Activated CD4-positive, alpha-beta T cell treated with anti-CD3 and anti-CD28 coated beads, Interleukin-2, amount 50 U/mL, for 16 hours (primary cell): ENCODE measurements at regions not wholly inside any gene's neighbourhood (a gene's known extent, or its start where the extent isn't known, plus 50 kb on each side); places are given as distances from the start of the nearest gene placed in this dataset.
"Not testable (repeated sequence)": the region's sequence is repeated elsewhere in the genome, so short reads cannot be mapped to it uniquely, and the experiment has no call there.

ENCODE experiments used
- DNase-seq: peaks from one replicate; pipeline ENCODE4 v3.0.0-alpha.2; 2020

DNA sequence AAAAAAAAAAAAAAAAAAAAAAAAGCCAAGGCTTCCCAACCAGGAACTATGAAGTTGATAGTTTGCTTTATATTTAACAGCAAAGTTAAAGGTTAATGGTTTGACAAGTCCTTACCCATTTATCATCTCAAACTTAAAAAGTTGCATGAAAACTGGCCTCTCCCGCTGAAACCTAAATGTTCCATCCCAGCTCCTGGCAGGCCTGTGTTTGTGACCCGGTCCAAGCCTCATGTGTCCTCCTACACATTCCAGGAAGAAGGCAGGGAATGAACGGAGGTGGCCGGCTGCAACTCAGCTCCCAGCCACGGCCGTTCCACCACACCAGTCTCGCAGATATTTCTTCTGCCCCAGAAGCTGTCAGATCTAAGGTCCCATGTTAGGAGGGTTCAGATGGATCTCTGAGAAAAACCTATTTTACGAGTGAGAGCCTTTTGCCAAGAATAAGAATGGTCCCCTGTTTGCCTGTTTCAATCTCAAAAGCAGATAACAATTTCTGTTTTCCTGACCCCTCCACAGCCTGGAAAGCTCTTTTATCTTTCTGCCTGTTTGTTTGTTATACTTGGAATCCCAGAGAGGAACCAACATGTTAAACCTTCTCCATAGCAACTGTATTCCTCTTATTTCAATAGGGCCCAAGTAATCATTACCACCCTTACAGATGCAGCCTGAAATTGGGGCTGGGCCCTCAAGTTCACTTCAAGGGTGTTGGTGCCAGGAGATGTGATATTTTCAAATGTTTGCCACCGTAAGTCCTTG lies 56.5 kb downstream of the KCTD12 start:
- no peak for DNase-seq

- peak; percentile 20 for DNase-seq
Measured at GRCh38 chr13:76828316-76828741, 57.9 kb downstream of the KCTD12 start.

DNA sequence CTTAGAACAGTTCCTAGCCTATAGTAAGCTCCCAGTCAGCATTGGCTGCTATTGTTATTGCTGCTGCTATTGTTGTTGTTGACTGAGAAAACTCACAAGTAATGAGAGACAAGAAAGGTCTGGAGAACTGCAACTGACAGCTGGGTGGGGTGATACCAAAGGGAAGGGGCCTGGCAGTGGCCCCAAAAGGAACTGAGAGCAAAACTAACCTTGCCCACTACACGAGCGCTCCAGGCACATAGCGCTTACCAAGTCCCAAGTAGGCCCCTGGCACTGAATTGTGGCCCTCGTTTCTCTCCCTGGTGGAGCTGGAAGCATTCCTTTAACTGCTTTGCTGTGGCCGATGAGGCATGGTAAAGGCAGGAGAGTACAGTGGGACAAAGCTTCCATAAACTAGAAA lies 59.7 kb downstream of the KCTD12 start:
- no peak for DNase-seq

GRCh38 chr13:76825430-76825829 lies 60.8 kb downstream of the KCTD12 start:
- DNase-seq: no peak

- no peak for DNase-seq
Measured at GRCh38 chr13:76823969-76824368, 62.2 kb downstream of the KCTD12 start.

- DNase-seq: peak; percentile 19
Measured at GRCh38 chr13:76822698-76823267, 63.4 kb downstream of the KCTD12 start.

- DNase-seq: not testable (repeated sequence)
Measured at GRCh38 chr13:76821222-76821621, 65.0 kb downstream of the KCTD12 start.

DNA sequence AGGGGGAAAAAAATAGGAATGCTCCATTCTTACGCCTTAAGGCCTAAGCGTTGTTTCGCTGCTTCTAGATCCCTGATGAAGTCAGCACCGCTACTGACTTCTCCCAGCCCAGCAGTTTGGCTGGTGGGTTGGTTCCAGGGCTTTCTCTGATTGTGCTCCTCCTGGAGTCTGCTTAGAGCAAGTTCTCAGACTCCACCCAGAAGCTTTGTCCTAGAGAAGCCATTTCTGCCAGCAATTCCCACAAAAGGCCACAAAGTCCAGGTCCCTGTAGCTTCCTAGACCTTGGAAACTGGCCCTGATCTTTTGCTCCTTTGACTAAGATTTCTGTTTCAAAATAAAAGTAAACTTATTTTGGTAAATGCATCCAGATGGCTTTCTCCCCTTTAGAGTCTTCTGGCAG lies 65.4 kb downstream of the KCTD12 start:
- no peak for DNase-seq

DNA sequence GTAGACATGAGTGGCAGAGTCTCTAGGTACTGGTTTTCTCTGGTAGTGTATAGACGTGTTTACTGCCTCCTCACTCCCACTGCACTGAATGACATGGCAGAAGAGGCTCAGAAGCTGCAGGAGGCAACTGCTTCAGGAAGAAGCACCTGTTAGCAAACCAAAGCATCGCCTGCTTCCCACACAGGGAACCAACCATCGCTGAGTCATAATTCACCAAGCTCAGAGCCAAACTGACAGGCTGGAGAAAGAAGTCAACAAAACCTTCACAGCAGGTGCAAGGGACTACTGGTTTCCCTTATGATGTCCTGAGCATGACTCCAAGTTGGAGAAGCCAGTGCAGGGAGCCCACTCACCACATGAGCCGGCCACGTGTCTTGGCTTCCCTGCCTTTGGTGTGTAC lies 69.8 kb downstream of the KCTD12 start:
- DNase-seq: no peak

DNA sequence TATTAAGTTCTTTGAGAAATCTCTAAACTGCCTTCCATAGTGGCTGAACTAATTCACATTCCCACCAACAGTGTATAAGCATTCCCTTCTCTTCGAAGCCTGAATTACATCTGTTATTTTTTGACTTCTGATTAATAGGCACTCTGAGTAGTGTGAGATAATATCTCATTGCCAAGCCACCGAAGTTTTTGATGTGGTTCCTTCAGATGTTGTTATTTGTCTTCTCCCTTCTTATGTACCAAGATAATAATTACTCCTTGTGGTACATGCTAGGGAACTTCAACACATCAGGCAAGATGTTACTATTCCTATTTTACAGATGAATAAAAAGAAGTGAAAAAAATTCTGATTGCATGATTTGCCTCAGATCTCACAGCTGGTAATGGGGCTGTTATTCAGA lies 70.9 kb downstream of the KCTD12 start:
- DNase-seq: no peak

- DNase-seq: no peak
Measured at GRCh38 chr13:76813891-76814290, 72.3 kb downstream of the KCTD12 start.

DNA sequence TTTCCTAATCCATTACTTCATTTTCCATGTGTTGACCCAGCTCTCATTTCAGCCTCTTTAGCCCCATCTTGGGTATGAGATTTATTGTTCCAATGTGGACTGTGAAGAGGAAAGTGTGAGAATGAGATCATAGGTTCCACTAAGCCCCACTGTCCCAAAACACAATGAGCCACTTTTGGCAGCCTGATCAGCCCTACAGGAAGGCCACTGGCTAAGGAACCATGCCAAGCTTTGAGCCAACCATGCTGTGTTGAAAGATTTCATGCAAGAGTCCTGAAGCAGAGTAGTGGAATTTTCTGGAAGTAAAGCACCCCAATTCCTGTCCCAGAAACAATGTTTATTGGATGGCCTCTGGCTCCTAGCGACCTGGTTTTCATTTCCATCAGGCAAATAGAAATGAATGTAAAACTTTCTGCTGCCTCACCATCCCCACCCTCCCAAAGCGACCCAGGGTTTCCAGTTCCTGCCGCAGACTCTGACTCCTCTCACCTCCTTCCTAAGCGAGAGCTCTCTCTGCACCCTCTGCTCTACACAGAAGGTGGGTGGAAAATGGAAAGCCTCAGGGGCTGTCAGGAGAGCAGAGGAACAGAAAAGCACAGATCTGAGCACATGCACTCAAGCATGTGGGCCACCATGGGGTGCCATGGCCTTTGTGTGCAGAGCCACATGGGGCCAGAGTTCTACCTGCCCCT lies 73.1 kb downstream of the KCTD12 start:
- no peak for DNase-seq

GRCh38 chr13:76812206-76812897 lies 73.9 kb downstream of the KCTD12 start:
- DNase-seq: no peak

- no peak for DNase-seq
Measured at GRCh38 chr13:76809389-76809788, 76.8 kb downstream of the KCTD12 start.

DNA sequence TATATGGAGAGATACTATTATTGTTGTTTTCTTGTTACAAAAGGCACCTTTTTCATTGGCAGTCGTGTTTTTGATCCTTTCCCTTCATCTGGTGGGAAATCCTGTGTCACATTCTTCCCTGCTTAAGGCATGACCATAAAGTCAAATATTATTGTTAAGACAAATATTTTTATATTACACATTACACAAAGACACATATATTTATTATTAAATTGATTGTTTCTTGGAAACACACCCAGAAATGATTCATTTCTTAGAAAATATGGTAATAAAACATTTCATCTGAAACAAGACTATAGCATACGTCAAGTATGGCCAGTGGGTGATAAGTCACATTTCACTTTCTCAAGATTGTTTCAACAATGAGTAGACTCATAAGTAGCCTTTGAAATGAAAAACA lies 77.3 kb downstream of the KCTD12 start:
- DNase-seq: no peak

DNA sequence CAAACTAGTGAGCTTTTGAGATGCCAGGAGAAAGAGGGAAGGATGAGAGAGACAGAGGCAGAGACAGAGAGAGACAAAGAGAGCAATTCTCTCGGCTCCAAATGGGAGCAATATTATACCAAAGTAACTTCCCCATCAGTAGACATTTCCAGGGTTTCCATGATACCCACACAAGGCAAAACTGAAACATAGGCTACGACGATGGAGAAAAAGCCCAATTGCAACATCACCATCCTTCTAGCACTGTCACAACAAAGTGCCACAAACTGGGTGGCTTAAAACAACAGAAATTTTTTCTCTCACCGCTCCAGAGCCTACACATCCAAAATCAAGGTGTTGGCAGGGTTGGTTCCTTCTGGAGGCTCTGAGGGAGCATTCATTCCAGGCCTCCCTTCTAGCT lies 81.4 kb downstream of the KCTD12 start:
- DNase-seq: no peak

GRCh38 chr13:76803831-76804230 lies 82.4 kb downstream of the KCTD12 start:
- DNase-seq: no peak

DNA sequence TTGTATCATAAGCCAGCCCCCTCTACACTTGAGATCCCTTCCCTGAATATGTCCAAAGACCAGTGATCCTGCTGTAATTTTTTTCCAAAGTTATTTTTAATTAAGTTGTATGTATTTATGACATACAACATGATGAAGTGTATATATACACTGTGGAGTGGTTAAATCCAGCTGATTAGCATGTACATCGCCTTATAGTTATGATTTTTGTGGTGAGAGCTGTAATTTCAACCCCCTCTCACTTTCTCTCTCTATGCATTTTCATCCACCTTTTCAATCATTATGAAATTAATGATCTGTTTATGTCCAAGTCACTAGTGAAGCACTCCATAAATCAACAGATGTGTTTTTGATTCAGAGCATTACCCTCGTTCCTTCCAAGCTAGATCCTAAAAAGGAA lies 85.3 kb downstream of the KCTD12 start:
- DNase-seq: no peak

DNA sequence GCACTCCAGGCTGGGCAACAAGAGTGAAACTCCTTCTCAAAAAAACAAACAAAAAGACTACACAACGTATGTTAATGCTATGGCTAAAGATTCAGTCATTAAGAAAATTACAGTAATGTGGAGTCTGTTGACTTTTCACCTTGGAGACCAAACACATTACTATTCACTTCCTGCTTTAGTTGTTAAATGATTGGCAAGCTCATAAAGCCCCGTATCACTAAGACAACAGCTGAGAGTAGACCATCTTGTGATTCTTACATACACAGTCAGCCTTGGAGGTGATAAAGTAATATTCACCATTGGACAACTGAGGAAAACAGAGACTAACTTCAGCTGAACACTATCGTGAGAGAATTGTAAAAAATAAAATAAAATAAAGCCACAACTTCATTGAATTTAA lies 86.5 kb downstream of the KCTD12 start:
- DNase-seq: no peak

GRCh38 chr13:76798037-76798436 lies 88.2 kb downstream of the KCTD12 start:
- no peak for DNase-seq

DNA sequence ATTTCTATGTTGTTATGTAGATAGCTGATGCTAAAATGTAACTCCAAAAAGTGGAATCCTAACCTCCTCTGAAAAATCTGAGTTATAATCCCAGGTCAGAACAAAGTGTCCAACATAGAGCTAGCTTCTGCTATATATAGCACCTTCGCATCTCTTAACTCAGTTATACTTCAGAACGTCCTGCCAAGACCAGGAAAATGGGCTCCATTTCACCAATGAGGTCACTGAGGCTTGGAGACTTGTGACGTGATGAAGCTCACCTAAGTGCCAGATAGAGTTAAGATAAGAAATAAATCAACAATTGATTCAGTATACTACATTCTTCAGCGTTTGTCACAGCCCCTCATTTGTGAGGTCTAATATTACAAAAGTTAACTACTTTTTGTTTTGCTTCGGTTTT lies 88.8 kb downstream of the KCTD12 start:
- no peak for DNase-seq

DNA sequence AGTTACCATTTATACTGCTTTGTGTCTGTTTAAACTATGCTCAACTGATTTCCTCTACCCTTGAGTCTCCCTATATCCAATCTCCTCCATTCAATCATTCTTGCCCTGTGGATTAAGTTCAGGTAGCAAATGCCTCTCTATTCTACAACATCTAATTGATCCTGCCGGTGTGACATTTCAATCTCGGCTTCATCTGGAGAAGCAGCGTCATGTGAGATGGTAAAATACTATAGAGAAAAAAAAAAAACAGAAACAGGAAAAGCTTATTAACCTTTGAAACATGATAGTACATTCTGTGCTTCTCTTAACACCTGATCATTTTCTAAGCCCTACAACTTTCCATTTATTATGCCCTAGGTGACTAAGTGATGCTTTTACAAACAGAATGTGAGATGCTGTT lies 89.4 kb downstream of the KCTD12 start:
- no peak for DNase-seq
